ENCODE measurements at regions not wholly inside any gene's neighbourhood (a gene's known extent, or its start where the extent isn't known, plus 50 kb on each side); places are given as distances from the start of the nearest gene placed in this dataset.

- Histone ChIP-seq H3K27me3 (ENCODE audit: low read length) (no peaks in the 10 kb centered on the region), H3K79me2 (ENCODE audit: insufficient read depth, low read length) (no peaks in the 10 kb centered on the region), H3K9ac (ENCODE audit: low read length) (no peak overlapping the region), H3K27ac (ENCODE audit: low read depth, low read length) (no peak overlapping the region), H2AFZ (ENCODE audit: low read depth, low read length, severe bottlenecking) (no peak overlapping the region), H3K9me2 (replicated peaks; ENCODE audit: insufficient read depth, low read length) (no peaks in the 10 kb centered on the region), H3K4me3 (ENCODE audit: insufficient read depth, low read length, poor library complexity, severe bottlenecking) (no peak overlapping the region), H3K9me3 (ENCODE audit: insufficient read depth, low read length) (no peaks in the 10 kb centered on the region), H3K36me3 (ENCODE audit: low read length) (no peaks in the 10 kb centered on the region), H4K20me1 (ENCODE audit: low read depth, low read length) (no peaks in the 10 kb centered on the region), H3F3A (ENCODE audit: insufficient read depth) (no peaks in the 10 kb centered on the region), H3K4me2 (ENCODE audit: low read depth, low read length, poor library complexity, severe bottlenecking) (no peak overlapping the region)
- TF ChIP-seq CTCF (IDR thresholded peaks at IDR 0.05; ENCODE audit: insufficient read depth, low read length, poor library complexity, severe bottlenecking) (no peak), EZH2phosphoT487 (conservative IDR thresholded peaks at IDR 0.05; ENCODE audit: low read length) (no peak)
These were observed 188.2 kb downstream of the SHANK2 start for GRCh38 chr11:71064183-71064582.

- Histone ChIP-seq H3K36me3 (ENCODE audit: low read length) (no peaks in the 10 kb centered on the region), H4K20me1 (ENCODE audit: low read depth, low read length) (no peaks in the 10 kb centered on the region), H3K27ac (ENCODE audit: low read depth, low read length) (no peak overlapping the region), H3K27me3 (ENCODE audit: low read length) (no peaks in the 10 kb centered on the region), H3K9ac (ENCODE audit: low read length) (no peak overlapping the region), H2AFZ (ENCODE audit: low read depth, low read length, severe bottlenecking) (no peak overlapping the region), H3K4me3 (ENCODE audit: insufficient read depth, low read length, poor library complexity, severe bottlenecking) (no peak overlapping the region), H3K9me2 (replicated peaks; ENCODE audit: insufficient read depth, low read length) (no peaks in the 10 kb centered on the region), H3K9me3 (ENCODE audit: insufficient read depth, low read length) (no peaks in the 10 kb centered on the region), H3K4me2 (ENCODE audit: low read depth, low read length, poor library complexity, severe bottlenecking) (no peak overlapping the region), H3F3A (ENCODE audit: insufficient read depth) (no peaks in the 10 kb centered on the region), H3K79me2 (ENCODE audit: insufficient read depth, low read length) (no peaks in the 10 kb centered on the region)
- TF ChIP-seq EZH2phosphoT487 (conservative IDR thresholded peaks at IDR 0.05; ENCODE audit: low read length) (no peak), CTCF (IDR thresholded peaks at IDR 0.05; ENCODE audit: insufficient read depth, low read length, poor library complexity, severe bottlenecking) (no peak)
These were observed 189.2 kb downstream of the SHANK2 start for GRCh38 chr11:71063129-71063528.

GRCh38 chr11:71062199-71062598 lies 190.2 kb downstream of the SHANK2 start:
- Histone ChIP-seq H3K36me3 (ENCODE audit: low read length) (no peaks in the 10 kb centered on the region), H3K4me3 (ENCODE audit: insufficient read depth, low read length, poor library complexity, severe bottlenecking) (no peak overlapping the region), H4K20me1 (ENCODE audit: low read depth, low read length) (no peaks in the 10 kb centered on the region), H2AFZ (ENCODE audit: low read depth, low read length, severe bottlenecking) (no peak overlapping the region), H3K9ac (ENCODE audit: low read length) (no peak overlapping the region), H3F3A (ENCODE audit: insufficient read depth) (no peaks in the 10 kb centered on the region), H3K79me2 (ENCODE audit: insufficient read depth, low read length) (no peaks in the 10 kb centered on the region), H3K27ac (ENCODE audit: low read depth, low read length) (no peak overlapping the region), H3K4me2 (ENCODE audit: low read depth, low read length, poor library complexity, severe bottlenecking) (no peak overlapping the region), H3K9me2 (replicated peaks; ENCODE audit: insufficient read depth, low read length) (no peaks in the 10 kb centered on the region), H3K27me3 (ENCODE audit: low read length) (no peaks in the 10 kb centered on the region), H3K9me3 (ENCODE audit: insufficient read depth, low read length) (no peaks in the 10 kb centered on the region)
- TF ChIP-seq EZH2phosphoT487 (conservative IDR thresholded peaks at IDR 0.05; ENCODE audit: low read length) (no peak), CTCF (IDR thresholded peaks at IDR 0.05; ENCODE audit: insufficient read depth, low read length, poor library complexity, severe bottlenecking) (no peak)
